ENCODE measurements at regions not wholly inside any gene's neighbourhood (a gene's known extent, or its start where the extent isn't known, plus 50 kb on each side); places are given as distances from the start of the nearest gene placed in this dataset.

GRCh38 chr16:51550800-51551347 lies 399.8 kb upstream of the SALL1 start:
- TF ChIP-seq, protein P1, sequence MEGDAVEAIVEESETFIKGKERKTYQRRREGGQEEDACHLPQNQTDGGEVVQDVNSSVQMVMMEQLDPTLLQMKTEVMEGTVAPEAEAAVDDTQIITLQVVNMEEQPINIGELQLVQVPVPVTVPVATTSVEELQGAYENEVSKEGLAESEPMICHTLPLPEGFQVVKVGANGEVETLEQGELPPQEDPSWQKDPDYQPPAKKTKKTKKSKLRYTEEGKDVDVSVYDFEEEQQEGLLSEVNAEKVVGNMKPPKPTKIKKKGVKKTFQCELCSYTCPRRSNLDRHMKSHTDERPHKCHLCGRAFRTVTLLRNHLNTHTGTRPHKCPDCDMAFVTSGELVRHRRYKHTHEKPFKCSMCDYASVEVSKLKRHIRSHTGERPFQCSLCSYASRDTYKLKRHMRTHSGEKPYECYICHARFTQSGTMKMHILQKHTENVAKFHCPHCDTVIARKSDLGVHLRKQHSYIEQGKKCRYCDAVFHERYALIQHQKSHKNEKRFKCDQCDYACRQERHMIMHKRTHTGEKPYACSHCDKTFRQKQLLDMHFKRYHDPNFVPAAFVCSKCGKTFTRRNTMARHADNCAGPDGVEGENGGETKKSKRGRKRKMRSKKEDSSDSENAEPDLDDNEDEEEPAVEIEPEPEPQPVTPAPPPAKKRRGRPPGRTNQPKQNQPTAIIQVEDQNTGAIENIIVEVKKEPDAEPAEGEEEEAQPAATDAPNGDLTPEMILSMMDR (IDR thresholded peaks at IDR 0.05) = no peak

GRCh38 chr16:51549836-51550235 lies 398.8 kb upstream of the SALL1 start:
- no peak overlapping the region for H3K4me3 Mint-ChIP-seq
- DNase-seq = no peak
- TF ChIP-seq, protein P1 (IDR thresholded peaks at IDR 0.05) = no peak
- H3K36me3 Mint-ChIP-seq (ENCODE audit: low read depth) = peaks cover 4% of the 10 kb centered on the region
- H3K27ac Mint-ChIP-seq = peak overlapping the region; percentile 59
- H3K27me3 Mint-ChIP-seq (ENCODE audit: low read depth, poor library complexity) = peaks cover 3% of the 10 kb centered on the region
- peaks cover 77% of the 10 kb centered on the region for H3K4me1 Mint-ChIP-seq
- H3K9me3 Mint-ChIP-seq = no peaks in the 10 kb centered on the region

More at GRCh38 chr16:51550800-51551347, 399.8 kb upstream of the SALL1 start:
- DNase-seq = no peak
- Mint-ChIP-seq H3K4me1 (peaks cover 73% of the 10 kb centered on the region), H3K4me3 (no peak overlapping the region), H3K27me3 (ENCODE audit: low read depth, poor library complexity) (peaks cover 3% of the 10 kb centered on the region), H3K27ac (no peak overlapping the region), H3K9me3 (no peaks in the 10 kb centered on the region), H3K36me3 (ENCODE audit: low read depth) (peaks cover 4% of the 10 kb centered on the region)

DNA sequence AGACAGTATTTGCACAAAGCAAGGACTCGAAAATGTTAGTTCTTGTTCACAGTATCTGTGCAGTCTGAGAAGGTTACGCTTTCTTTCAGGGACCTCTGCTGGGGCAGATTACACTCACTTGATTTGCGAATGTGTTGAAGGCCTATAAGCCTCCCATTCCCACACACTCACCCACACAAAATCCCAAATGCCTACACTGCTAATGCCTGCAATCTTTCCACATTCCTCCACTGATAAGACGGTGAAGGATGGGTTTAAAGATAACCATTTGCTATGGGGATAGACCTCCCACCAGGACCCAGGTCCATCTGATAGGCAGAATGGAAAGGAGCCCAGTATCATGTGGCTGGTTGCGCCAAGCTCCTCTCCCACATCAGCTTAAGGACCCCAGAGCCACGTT lies 394.9 kb upstream of the SALL1 start:
- peak overlapping the region; percentile 96 for H3K27ac Mint-ChIP-seq
- peaks cover 3% of the 10 kb centered on the region for H3K27me3 Mint-ChIP-seq (ENCODE audit: low read depth, poor library complexity)
- no peaks in the 10 kb centered on the region for H3K9me3 Mint-ChIP-seq
- no peak overlapping the region for H3K4me3 Mint-ChIP-seq
- no peak for DNase-seq
- TF ChIP-seq, protein P1 (IDR thresholded peaks at IDR 0.05) = no peak
- no peaks in the 10 kb centered on the region for H3K36me3 Mint-ChIP-seq (ENCODE audit: low read depth)
- peaks cover 89% of the 10 kb centered on the region for H3K4me1 Mint-ChIP-seq

GRCh38 chr16:51544851-51545467 lies 393.9 kb upstream of the SALL1 start:
- peaks cover 89% of the 10 kb centered on the region for H3K4me1 Mint-ChIP-seq
- H3K9me3 Mint-ChIP-seq = no peaks in the 10 kb centered on the region
- peak overlapping the region; percentile 96 for H3K27ac Mint-ChIP-seq
- peak; percentile 29 for DNase-seq
- H3K4me3 Mint-ChIP-seq = peak overlapping the region; percentile 59
- no peaks in the 10 kb centered on the region for H3K36me3 Mint-ChIP-seq (ENCODE audit: low read depth)
- H3K27me3 Mint-ChIP-seq (ENCODE audit: low read depth, poor library complexity) = no peaks in the 10 kb centered on the region
- TF ChIP-seq, protein P1 (IDR thresholded peaks at IDR 0.05) = no peak

DNA sequence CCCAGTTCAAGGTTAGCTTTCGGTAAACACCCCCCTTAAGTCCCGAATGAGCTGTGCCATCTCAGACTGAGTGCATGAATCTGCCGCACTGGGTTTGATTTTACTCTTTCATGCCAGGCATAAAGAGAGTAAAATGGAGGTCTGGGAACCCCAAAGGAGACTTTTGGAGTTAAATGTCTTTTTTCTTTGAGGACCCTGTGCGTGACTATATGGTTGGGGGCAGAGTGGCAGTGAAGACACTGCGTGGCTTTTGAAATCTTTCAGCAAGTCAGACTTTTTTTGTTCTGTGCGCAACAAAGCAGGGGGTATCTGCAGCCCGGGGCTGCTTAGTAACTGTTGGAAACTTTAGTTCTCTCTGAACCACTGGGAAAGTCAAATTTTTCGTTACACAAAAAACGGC lies 392.9 kb upstream of the SALL1 start:
- Mint-ChIP-seq H3K27ac (peak overlapping the region; percentile 97), H3K27me3 (ENCODE audit: low read depth, poor library complexity) (no peaks in the 10 kb centered on the region), H3K4me3 (peak overlapping the region; percentile 12), H3K4me1 (peaks cover 97% of the 10 kb centered on the region), H3K9me3 (no peaks in the 10 kb centered on the region), H3K36me3 (ENCODE audit: low read depth) (no peaks in the 10 kb centered on the region)
- TF ChIP-seq, protein P1 (IDR thresholded peaks at IDR 0.05) = no peak
- no peak for DNase-seq
